SW480 (cell line): ENCODE measurements at regions not wholly inside any gene's neighbourhood (a gene's known extent, or its start where the extent isn't known, plus 50 kb on each side); places are given as distances from the start of the nearest gene placed in this dataset.
"Not testable (repeated sequence)": the region's sequence is repeated elsewhere in the genome, so short reads cannot be mapped to it uniquely, and the experiment has no call there.

ENCODE experiments used
- DNase-seq: peaks from one replicate; pipeline ENCODE4 v3.0.0-alpha.2; 2016; ENCODE audit warnings: low spot score

DNA sequence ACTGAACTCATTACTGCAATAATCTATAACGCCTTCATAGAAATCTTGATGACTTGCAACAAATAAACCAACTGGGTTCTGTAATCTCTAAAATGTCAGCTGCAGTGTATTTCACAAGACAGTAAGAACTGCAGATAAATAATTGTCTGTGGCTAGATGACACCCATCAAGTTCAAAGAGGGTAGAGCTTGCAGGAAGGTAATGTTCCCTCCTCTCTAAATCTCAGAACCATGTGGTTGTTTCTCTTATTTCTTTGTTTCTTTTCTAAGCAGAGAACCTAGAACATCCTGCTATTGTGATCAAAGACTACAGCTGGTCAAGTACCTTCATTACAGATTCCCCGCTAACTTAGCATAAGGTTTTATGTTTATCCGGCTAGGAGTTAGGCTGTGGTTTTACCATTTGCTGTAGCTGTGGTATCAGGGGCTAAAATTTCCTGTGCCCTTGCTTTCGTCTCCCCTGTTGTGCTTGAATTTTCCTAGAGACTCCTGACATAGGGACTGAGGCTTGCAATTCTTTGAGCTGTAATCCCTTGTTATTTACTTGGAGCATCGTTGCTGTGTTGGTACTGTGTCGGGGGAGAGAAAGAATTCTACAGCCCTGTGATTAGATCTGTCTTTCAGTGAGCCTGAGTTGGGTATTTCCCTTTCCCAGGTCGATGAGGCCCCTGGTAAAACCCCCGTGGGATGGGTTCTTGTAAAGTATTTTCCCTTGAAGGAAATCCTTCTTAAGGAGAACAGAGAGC is 253.1 kb upstream of the BTG1 start:
- no peak for DNase-seq

DNA sequence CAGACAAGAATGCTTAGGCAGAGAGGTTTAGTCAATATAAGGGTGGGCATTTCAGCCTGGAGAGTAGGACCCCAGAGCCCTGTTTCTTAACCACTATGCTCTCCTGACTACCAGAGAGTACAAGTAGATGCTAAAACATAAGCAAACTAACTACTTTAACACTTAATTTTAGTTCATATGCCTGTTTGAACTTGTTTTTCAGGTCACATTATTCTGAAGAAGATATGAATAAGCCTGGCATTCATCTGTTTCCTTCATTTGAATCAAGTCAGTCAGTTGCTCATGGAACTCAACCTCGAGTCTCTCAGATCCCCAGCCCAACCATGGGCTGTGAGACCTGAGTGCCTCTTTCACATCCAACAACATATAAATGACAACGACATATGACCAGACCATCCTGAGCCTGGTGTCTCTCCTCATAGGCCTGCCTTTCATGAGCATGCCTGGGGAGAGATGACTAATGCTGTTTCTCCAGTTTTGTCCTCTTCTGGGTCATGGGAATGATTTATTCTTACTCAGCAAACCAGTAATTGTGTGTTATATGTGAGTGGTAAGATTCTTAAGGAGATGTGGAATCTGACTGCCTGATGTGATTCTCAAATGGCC is 251.1 kb upstream of the BTG1 start:
- no peak for DNase-seq

DNA sequence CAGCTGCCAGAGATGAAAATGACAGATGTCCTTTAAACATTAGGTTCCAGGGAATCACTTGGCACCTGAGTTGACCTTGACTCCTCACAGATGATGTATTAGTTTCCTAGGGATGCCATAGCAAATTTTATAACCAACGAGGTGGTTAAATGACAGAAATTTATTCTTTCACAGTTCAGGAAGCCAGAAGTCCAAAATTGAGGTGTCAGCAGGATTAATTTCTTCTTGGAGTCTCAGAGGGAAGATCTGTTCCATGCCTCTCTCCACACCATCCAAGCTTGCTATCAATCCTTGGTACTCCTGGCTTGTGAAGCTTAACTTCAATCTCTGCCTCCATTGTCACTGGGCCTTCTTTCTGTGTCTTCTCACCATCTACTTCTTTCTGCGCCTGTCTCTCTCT is 249.7 kb upstream of the BTG1 start:
- no peak for DNase-seq

DNA sequence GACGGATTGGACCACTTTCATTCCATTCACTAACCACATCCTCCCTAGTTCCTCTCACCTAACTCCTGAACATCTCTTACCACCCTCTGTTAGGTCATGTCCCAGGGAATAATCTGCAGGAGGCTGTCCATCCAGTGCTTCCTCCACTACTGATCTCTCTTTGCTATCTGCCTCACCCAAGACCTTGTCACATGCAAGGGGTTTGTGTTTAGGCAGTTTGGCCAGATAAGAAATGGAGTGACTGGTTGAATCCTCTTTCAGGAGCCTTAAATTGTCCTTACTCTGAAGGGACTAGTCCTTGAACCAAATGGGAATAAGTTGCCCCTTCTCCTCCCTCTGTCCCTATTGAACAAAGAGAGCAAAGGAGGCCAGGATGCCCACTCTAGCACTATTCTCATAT is 249.2 kb upstream of the BTG1 start:
- no peak for DNase-seq

DNA sequence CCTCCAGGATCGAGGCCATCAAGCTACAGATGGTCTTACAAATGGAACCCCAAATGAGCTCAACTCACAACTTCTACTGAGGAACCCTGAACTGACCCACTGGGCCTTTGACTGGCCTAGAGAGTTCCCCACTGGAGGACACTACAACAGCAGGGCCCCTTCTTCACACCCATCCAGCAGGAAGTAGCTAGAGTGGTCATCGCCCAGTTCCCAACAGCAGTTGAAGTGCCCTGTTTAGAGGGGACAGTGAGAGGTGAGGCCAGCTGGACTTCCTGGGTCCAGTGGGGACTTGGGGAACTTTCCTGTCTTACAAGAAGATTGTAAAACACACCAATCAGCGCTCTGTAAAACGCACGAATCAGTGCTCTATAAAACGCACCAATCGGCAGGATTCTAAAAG is 247.9 kb upstream of the BTG1 start:
- no peak for DNase-seq

DNA sequence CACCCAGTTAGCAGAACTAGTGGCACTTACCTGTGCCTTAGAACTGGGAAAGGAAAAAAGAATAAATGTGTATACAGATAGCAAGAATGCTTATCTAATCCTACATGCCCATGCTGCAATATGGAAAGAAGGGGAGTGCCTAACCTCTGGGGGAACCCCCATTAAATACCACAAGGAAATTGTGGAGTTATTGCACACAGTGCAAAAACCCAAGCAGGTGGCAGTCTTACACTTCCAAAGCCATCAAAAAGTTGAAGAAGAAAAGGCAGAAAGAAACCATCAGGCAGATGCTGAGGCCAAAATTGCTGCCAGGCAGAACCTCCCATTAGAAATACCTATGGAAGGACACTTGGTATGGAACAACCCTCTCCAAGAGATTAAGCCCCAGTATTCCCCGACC is 246.1 kb upstream of the BTG1 start:
- DNase-seq: not testable (repeated sequence)

DNA sequence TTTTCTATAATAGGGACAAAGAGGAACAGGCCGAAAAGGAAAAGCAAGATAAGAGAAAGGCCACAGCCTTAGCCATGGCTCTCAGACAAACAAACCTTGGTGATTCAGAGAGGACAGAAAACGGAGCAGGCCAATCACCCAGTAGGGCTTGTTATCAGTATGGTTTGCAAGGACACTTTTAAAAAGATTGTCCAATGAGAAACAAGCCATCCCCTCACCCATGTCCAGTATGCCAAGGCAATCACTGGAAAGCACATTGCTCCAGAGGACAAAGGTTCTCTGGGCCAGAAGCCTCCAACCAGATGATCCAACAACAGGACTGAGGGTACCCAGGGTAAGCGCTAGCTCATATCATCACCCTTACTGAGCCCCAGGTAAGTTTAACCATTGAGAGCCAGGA is 243.8 kb upstream of the BTG1 start:
- DNase-seq: no peak

DNA sequence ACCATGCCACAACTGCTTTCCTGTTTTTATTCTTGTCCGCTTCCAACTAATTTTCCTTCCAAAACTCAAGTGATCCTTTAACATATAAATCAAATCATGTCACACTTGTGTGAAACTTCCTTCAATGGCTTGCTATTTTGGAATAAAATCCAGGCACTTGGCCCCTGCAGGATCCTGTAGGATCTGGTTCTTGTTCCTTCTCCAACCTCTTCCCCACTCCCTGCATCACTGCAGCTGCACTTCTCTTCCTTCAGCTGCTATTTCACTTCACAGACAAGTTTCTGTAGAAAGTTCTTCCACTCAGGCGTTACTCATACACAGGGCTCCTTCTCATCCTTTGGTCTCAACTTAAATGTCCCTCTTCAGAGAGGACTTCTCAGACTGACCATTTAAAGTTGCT is 239.7 kb upstream of the BTG1 start:
- DNase-seq: no peak

DNA sequence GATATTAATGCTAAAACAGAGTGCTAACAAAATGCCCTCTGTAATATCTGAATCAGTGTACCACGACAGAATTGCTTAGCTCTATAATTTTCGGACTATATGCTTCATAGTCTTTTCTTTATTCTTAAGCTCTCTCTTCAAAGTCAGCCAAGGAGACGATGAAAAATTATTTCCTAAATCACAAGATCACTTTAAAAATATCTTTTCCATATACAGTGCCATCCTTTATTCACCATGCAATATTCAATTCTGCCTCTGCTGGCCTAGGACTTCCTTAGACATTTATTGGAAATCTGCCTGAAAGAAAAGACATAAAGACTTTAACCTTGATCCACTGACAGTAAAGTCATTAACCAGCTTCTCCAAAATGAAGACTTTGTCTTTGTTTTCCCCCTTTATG is 238.9 kb upstream of the BTG1 start:
- no peak for DNase-seq

DNA sequence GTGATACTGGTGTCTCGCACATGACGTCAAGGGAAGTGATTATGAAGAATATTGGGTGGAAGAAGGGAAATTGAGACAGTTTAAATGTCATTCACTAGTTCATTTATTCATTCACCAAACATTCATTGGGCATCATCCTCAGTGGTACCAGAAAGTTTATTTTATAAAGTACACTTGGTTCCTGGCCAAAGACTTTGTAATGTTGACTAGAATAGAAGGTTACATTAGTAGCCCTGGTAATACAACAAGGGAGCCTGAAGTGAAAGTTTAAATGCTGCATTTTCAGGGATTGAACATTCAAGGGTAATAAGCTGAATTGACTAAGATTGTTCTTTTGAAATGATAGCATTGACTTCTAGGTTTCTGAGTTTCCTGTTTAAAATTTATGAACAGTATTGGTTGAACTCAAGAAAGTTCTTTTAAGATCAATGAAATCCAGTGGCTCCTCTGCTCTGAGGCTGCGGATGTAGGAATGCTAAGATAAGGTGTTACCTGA is 236.8 kb upstream of the BTG1 start:
- no peak for DNase-seq

DNA sequence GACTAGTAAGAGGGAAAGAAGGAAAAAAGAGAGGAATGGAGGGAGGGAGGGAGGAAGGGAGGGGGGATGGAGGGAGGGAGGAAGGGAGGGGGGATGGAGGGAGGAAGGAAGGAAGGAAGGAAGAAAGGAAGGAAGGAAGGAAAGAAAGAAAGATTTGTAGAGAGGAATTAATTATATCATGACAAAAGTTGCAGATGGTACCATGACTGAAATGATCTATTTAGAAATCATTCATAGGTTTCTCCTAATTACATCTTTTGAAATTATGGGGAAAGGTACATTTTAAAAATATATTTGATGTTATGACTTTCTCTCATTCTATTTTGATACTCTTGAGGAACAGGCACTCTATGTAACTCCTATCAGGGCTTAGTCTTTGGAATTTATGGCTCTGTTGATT is 236.2 kb upstream of the BTG1 start:
- no peak for DNase-seq

DNA sequence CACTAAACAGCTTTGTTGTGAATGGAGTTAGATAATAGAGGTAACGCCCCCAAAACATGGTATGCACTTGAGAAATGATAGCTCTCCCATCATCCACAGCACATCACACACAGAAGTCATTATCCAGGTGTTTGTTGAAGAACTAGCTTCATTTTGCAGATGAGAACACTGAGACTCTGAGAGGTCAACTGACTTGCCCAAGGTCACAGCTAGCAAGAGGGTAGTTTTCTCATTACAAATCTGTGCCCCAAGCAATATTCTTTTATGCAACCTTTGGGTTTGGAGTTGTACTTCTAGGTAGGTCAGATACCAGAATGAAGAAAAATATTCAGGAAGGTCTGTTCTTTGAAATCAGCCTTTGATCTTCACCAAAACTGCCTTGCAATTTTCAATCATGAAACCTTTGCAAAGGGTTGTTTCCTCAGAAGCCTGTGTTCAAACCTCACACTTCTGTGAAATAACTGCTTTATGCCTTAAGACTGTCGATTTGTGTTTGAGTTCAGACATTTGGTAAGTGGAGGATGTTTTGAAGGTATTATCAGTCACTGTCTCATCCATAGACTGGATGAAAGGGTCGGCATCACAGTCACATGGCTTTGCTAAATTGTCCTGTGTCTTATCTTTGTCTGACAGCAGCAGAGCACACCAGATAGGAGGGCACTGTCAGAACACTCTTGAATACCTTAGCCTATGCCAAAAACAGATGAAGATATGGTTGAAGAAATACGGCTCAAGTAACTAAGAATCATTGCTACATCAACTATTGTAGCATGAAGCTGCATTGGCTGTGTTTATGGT is 233.2 kb upstream of the BTG1 start:
- DNase-seq: no peak

DNA sequence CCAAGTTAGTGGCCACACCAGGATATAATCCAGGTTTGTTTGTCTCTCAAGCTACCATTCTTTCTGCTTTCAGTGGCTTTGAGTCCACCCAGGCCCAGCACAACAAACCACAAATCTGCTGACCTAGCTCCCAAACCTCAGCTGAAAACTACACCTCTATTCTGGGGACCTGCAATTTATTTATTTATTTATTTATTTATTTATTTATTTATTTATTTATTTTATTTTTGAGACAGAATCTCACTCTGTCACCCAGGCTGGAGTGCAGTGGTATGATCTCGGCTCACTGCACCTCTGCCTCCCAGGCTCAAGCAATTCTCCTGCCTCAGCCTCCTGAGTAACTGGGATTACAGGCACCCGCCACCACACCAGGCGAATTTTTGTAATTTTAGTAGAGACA is 229.9 kb upstream of the BTG1 start:
- DNase-seq: not testable (repeated sequence)

DNA sequence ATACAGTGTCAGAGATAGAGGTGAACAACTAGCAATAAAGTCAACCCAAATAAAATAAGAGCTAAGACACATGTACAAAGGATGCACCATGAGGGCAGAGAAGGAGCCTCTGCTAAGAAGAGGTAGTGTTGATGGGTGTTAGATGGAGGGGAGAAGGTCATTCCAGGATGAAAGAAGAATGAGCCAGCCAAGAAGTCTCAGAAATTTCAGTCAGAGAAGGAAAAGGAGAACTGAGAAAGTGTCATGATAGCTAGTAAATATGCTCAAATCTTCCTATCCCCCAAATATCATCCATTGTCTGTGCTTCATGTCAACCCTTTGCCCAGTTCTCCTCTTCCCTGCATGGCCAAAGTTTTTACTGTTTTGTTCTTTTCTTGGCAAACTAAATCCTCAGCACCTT is 225.2 kb upstream of the BTG1 start:
- no peak for DNase-seq

DNA sequence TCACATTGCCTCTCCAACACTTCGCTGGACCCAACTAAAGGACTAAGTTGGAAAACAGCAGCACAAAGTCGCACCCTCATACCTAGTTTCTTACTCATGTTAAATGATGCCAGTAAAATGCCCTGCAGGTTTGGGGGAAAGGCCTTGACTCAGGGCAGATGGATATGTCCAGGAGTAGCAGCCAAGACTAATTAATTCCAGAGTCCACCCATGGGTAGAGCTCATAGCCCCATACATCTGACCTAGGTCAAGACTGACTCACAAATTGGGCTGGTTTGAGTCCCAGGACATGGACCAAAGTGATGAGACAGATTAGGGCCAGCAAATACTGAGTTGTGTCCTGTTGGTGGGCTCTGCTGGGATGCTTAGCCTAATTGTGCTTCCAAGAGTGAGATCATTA is 224.0 kb upstream of the BTG1 start:
- DNase-seq: no peak

DNA sequence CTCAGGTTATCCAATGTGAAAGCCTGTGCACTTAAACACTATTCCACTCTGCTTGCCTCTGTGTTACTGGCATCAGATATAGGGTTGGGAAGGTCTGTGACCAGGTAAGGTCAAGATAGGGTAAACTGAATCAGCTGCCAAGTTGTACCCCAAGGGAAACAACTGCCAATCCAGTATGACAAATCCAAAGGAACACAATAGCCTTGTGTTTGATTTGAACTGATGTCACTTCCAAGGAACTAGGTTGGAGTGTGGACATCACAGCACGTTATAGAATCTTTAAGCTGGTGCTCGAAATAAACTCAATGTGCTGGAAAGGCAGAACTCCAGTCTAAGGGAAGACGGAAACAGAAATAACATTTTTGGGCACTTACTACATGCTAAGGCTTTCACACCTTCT is 223.4 kb upstream of the BTG1 start:
- DNase-seq: no peak

DNA sequence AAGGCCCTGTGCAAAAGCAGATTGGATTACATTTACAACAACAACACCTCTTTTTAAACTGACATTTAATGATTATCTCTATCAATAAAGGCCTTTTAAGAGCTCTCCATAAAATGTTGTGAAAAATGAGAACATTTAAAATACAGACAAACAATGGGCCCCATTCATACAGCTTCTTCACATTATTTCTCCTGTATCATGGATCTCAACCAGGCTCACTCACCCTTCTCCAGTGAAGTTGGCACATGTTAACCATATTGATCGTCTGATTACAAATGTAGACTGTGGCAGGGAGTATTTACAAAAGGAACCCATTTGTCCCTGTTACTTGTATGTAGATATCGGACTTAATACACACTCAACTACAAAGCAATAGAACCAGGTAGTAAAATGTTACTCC is 220.2 kb upstream of the BTG1 start:
- DNase-seq: no peak

DNA sequence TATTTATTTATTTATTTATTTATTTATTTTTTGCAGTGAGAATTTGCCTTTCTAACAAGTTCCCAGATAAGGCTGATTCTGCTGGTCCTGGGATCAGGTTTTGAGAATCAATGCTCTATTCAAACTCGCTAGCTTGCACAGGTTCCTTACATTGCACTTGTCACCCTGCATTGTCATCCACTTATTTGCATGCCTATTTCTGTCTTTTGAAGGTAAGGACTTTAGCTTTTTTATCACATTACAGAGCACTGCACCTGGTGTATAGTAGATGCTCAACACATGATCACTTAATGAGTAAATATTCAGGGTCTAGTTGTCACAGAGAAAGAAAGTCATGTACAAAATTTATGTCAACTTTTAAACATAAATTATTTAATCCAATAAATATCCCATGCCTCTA is 219.7 kb upstream of the BTG1 start:
- DNase-seq: no peak

DNA sequence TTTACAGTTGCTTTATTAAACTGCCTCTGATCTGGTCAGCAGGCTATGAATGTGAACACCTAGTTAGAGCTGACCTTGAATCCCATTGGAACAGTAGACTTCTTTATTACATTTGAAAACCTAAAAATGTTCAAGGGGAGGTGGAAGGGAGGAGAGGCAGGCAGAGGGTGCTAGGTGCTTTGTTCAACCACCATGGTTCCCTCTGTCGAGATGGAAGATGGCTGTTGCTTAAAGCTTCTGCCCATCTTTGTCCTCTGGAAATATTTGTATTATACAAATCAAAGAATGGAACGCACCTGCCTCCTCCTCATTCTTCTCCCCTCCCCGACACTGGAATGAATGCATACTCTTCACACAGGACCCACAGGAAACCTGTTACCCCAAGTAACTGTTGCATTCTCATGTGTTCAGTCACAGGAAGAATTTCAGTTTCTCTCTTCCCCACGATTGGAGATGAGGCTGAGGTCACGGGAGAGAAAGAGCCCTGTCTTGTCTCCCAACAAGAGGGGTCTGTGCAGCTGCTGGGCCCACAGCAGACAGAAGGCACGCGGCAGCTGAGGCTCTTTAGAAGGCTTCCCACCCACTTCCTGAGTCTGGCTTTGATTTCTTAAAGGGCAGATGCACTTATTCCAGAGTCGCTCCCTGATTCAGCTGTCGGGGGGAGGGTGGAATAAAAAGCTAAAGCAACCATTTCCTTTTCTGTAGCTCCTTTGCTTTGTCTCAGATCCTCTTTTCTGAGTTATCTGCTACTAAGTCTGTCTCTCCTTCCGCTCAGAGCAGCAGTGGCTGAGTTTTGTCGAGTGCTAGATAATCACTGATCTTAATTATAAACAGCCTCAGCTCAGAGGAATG is 217.9 kb upstream of the BTG1 start:
- DNase-seq: no peak

DNA sequence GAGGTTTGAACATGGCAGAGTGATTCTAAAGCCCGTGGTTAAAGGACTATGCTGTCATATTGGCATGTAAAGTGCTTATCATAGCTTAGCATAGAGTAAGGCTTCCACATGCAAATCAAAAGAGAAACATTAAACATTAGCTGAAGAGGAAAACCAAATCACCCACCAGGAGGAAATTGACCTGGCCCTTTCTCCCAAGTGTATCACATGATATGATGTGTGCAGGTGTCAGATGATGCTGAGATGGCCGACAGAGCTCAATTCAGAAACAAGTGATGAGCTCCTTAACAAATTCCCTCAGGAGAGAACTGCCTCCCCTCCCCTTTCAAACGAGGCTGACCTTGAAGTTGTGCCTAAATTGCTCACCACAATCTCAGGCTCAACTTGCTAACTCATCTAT is 217.1 kb upstream of the BTG1 start:
- DNase-seq: no peak

DNA sequence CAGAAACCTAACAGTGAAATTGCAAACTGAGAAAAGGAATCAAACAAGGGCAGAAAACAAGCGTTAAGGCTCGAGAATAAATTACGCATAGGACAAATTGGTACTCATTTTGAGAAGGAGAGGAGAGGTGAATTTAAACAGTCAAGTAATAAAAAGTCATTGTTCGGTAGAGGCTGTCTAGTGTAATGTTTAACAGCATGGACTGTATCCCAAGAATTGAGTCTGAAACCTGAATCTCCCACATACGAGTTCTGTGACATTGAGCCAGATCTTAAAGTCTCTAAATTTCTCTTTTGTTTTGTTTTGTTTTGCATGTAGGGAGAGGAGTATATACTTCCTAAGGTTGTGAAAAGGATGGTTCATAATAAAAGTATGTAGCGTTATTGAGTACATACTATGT is 216.5 kb upstream of the BTG1 start:
- DNase-seq: no peak

DNA sequence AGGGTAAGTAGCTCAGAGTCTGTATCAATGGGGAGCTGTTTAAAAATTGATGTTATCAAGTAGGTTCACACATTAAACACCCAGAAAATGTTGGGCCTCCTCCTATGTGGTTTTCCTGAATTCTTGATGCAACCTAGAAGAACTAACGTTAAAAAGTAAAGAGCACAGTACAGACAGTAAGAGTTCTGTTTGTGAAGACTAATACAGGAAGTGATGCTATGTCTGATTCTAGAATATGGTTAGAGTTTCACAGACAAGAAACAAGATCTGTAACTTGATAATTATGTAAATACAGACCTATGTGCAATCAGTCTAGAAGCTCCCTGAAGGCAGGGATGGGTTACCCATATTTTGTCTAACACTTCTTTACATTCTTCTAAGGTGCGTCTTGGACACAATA is 214.9 kb upstream of the BTG1 start:
- no peak for DNase-seq
